ENCODE measurements at regions not wholly inside any gene's neighbourhood (a gene's known extent, or its start where the extent isn't known, plus 50 kb on each side); places are given as distances from the start of the nearest gene placed in this dataset.
"Not testable (repeated sequence)": the region's sequence is repeated elsewhere in the genome, so short reads cannot be mapped to it uniquely, and the experiment has no call there.

DNA sequence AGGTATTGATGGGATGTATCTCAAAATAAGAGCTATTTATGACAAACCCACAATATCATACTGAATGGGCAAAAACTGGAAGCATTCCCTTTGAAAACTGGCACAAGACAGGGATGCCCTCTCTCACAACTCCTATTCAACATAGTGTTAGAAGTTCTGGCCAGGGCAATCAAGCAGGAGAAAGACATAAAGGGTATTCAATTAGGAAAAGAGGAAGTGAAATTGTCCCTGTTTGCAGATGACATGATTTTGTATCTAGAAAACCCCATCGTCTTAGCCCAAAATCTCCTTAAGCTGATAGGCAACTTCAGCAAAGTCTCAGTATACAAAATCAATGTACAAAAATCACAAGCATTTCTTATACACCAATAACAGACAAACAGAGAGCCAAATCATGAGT, 106.5 kb downstream of the RTL3 start:
- TF ChIP-seq, protein P1, sequence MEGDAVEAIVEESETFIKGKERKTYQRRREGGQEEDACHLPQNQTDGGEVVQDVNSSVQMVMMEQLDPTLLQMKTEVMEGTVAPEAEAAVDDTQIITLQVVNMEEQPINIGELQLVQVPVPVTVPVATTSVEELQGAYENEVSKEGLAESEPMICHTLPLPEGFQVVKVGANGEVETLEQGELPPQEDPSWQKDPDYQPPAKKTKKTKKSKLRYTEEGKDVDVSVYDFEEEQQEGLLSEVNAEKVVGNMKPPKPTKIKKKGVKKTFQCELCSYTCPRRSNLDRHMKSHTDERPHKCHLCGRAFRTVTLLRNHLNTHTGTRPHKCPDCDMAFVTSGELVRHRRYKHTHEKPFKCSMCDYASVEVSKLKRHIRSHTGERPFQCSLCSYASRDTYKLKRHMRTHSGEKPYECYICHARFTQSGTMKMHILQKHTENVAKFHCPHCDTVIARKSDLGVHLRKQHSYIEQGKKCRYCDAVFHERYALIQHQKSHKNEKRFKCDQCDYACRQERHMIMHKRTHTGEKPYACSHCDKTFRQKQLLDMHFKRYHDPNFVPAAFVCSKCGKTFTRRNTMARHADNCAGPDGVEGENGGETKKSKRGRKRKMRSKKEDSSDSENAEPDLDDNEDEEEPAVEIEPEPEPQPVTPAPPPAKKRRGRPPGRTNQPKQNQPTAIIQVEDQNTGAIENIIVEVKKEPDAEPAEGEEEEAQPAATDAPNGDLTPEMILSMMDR (IDR thresholded peaks at IDR 0.05; ENCODE audit: low read depth, low read length, poor library complexity, severe bottlenecking) = not testable (repeated sequence)
- not testable (repeated sequence) for TF ChIP-seq EZH2phosphoT487 (IDR thresholded peaks at IDR 0.05; ENCODE audit: borderline replicate concordance, low read length)

All from DOHH2 (cell line).